ENCODE measurements at regions not wholly inside any gene's neighbourhood (a gene's known extent, or its start where the extent isn't known, plus 50 kb on each side); places are given as distances from the start of the nearest gene placed in this dataset.

GRCh38 chrX:8037593-8038348, 110.6 kb upstream of the PNPLA4 start:
- ATAC-seq (no peak), DNase-seq (ENCODE audit: low read depth, low spot score) (no peak)
- Histone ChIP-seq H3K27me3 (ENCODE audit: control insufficient read depth, insufficient read depth, low read length) (no peaks in the 10 kb centered on the region), H3K36me3 (ENCODE audit: control insufficient read depth, insufficient read depth, low read length) (no peaks in the 10 kb centered on the region), H3K4me3 (ENCODE audit: low read depth in 2 of 2, low read length in 2 of 2) (no peak overlapping the region), H3K4me1 (ENCODE audit: control insufficient read depth, insufficient read depth, low read length) (no peaks in the 10 kb centered on the region), H3K27ac (ENCODE audit: low read length) (no peak overlapping the region), H3K9me3 (ENCODE audit: control insufficient read depth, insufficient read depth, low read depth, low read length) (no peaks in the 10 kb centered on the region)
- intact Hi-C loops (cut with micrococcal nuclease; ENCODE audit: unreplicated experiment) = no loop called here
- no TSS peak for BruUV-seq (replicated peaks)
- in situ Hi-C loops (cut with HindIII; ENCODE audit: low pct_unique_long_range_greater_than_20kb, low sequenced_read_pairs) = no loop called here
- ChIA-PET POLR2A (no interaction called here), CTCF (no interaction called here)
- TF ChIP-seq SIN3A (IDR thresholded peaks at IDR 0.05; ENCODE audit: borderline replicate concordance, insufficient read depth, low read depth, low read length) (no peak), TCF7L2 (IDR thresholded peaks at IDR 0.05; ENCODE audit: low read depth, low read length) (no peak), POLR2AphosphoS5 (IDR thresholded peaks at IDR 0.05; ENCODE audit: low read depth, low read length) (no peak), CTCF (IDR thresholded peaks at IDR 0.05) (no peak), REST (IDR thresholded peaks at IDR 0.05; ENCODE audit: insufficient read depth in 1 of 2, low read depth in 2 of 2, low read length in 1 of 2) (no peak)

GRCh38 chrX:8036914-8037313, 109.7 kb upstream of the PNPLA4 start:
- Histone ChIP-seq H3K4me1 (ENCODE audit: control insufficient read depth, insufficient read depth, low read length) (no peaks in the 10 kb centered on the region), H3K36me3 (ENCODE audit: control insufficient read depth, insufficient read depth, low read length) (no peaks in the 10 kb centered on the region), H3K27ac (ENCODE audit: low read length) (no peak overlapping the region), H3K9me3 (ENCODE audit: control insufficient read depth, insufficient read depth, low read depth, low read length) (no peaks in the 10 kb centered on the region), H3K27me3 (ENCODE audit: control insufficient read depth, insufficient read depth, low read length) (no peaks in the 10 kb centered on the region), H3K4me3 (ENCODE audit: low read depth in 2 of 2, low read length in 2 of 2) (no peak overlapping the region)
- no peak for TF ChIP-seq CTCF (IDR thresholded peaks at IDR 0.05)
- no peak for TF ChIP-seq TCF7L2 (IDR thresholded peaks at IDR 0.05; ENCODE audit: low read depth, low read length)
- no peak for TF ChIP-seq REST (IDR thresholded peaks at IDR 0.05; ENCODE audit: insufficient read depth in 1 of 2, low read depth in 2 of 2, low read length in 1 of 2)
- TF ChIP-seq POLR2AphosphoS5 (IDR thresholded peaks at IDR 0.05; ENCODE audit: low read depth, low read length) = no peak
- no peak for TF ChIP-seq SIN3A (IDR thresholded peaks at IDR 0.05; ENCODE audit: borderline replicate concordance, insufficient read depth, low read depth, low read length)
- no peak for DNase-seq (ENCODE audit: low read depth, low spot score)
- in situ Hi-C loops (cut with HindIII; ENCODE audit: low pct_unique_long_range_greater_than_20kb, low sequenced_read_pairs) (no loop called here), intact Hi-C loops (cut with micrococcal nuclease; ENCODE audit: unreplicated experiment) (no loop called here)
- ChIA-PET POLR2A (no interaction called here), CTCF (no interaction called here)
- ATAC-seq = no peak
- BruUV-seq (replicated peaks) = no TSS peak
